LNCaP clone FGC (cell line): ENCODE measurements at regions not wholly inside any gene's neighbourhood (a gene's known extent, or its start where the extent isn't known, plus 50 kb on each side); places are given as distances from the start of the nearest gene placed in this dataset.

ENCODE experiments used
- DNase-seq: peaks from one replicate; pipeline ENCODE4 v3.0.0-alpha.2; 2011; ENCODE audit warnings: low read depth
- H3K4me3 ChIP-seq: 2 replicates; pipeline ENCODE4 v1.5.1; 2011; ENCODE audit warnings: mild to moderate bottlenecking, low read depth, low read length, control low read depth
- TF ChIP-seq, protein P1 (sequence below): IDR thresholded peaks from 2 replicates; pipeline ENCODE4 v1.5.1; 2012; ENCODE audit warnings: mild to moderate bottlenecking; ENCODE audit not compliant: control insufficient read depth, insufficient read depth; ENCODE audit errors: extremely low read depth

DNA sequence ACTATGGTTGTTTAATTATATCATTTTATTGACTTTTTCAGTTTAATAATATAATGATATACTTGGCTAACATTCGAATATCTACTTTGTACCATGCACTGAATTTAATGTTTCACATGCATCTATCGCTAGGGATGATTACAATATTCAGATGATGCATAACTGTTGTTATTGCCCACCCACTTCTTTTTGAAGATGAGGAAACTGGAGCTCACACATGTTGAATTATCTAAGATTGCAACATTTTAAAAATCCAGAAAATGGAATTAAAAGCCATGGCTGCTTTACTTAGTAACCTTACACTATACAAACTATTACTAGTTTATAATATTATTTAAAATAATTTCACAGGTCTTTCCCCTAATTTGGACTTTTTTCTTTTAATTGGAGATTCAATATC lies 171.7 kb downstream of the TLR4 start:
- DNase-seq: no peak
- TF ChIP-seq, protein P1, sequence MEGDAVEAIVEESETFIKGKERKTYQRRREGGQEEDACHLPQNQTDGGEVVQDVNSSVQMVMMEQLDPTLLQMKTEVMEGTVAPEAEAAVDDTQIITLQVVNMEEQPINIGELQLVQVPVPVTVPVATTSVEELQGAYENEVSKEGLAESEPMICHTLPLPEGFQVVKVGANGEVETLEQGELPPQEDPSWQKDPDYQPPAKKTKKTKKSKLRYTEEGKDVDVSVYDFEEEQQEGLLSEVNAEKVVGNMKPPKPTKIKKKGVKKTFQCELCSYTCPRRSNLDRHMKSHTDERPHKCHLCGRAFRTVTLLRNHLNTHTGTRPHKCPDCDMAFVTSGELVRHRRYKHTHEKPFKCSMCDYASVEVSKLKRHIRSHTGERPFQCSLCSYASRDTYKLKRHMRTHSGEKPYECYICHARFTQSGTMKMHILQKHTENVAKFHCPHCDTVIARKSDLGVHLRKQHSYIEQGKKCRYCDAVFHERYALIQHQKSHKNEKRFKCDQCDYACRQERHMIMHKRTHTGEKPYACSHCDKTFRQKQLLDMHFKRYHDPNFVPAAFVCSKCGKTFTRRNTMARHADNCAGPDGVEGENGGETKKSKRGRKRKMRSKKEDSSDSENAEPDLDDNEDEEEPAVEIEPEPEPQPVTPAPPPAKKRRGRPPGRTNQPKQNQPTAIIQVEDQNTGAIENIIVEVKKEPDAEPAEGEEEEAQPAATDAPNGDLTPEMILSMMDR: no peak
- H3K4me3 ChIP-seq: no peak overlapping the region

DNA sequence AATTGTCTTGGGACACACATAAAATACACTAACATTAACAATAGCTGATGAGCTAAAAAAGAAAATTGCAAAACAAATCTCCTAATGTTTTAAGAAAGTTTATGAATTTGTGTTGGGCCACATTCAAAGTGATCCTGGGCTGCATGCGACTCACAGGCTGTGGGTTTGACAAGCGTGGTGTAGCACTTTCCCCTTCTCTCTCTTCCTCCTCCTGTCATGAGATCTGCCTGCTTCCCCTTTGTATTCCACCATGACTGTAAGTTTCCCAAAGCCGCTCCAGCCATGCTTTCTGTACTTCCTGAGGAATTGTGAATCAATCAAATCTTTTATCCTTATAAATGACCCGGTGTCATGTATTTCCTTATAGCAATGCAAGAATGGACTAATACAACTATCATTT lies 178.0 kb downstream of the TLR4 start:
- no peak for DNase-seq
- no peak overlapping the region for H3K4me3 ChIP-seq
- TF ChIP-seq, protein P1: no peak

DNA sequence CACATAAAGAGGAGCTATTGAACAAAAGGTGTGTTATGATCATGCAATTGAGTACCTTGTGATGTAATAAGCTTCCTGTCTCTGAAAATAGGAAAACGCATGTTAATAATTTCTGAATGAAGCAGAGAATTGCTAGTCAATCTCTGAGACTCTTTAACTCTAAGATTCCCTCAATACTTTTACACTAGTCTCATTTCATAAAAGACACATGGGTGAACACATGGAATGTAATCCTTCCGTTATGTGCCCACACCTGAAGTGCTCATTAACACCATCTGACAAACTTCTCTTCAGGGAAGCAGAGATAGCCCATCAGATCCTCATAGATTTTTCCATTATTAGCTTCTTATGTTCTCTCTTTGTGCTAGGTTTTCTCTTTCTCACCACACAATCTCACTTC lies 182.4 kb downstream of the TLR4 start:
- no peak overlapping the region for H3K4me3 ChIP-seq
- DNase-seq: no peak
- TF ChIP-seq, protein P1: no peak

DNA sequence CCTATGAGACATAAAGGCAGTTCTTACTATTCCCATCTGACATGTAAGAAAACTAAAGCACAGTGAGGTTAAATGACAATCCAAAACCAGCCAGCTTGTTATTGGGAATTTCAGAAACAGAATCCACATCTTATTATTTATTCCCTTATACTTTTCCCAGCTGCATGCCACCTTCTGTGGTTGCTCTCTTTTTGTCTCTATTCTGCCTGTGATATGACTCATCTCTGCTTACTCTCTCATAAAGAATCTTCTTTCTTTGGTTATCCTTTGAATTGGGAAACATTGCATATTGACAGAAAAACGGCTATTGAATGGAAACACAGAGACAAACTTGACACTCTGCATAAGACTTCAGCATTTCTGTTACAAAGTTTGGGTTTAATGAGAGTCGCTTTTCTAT lies 183.2 kb downstream of the TLR4 start:
- no peak overlapping the region for H3K4me3 ChIP-seq
- TF ChIP-seq, protein P1: no peak
- DNase-seq: no peak

DNA sequence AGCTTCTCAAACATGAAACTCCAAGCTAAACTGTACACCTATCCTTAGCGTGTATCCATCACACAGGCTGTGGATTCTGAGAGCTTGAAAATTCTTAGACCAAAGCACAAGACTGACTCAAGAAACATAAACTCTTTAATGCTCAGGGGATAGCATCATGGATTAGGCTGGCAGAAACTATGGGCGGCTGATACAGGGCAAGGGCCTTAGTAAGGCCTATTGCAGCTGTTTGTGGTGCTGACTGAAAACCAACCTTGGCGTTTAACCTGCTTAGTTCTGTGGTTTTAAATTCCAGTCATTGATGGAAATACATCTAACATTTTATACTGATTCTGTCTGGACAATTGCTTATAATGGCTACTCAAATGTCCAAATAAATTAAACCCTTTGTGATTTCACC lies 183.7 kb downstream of the TLR4 start:
- DNase-seq: no peak
- no peak overlapping the region for H3K4me3 ChIP-seq
- TF ChIP-seq, protein P1: no peak

DNA sequence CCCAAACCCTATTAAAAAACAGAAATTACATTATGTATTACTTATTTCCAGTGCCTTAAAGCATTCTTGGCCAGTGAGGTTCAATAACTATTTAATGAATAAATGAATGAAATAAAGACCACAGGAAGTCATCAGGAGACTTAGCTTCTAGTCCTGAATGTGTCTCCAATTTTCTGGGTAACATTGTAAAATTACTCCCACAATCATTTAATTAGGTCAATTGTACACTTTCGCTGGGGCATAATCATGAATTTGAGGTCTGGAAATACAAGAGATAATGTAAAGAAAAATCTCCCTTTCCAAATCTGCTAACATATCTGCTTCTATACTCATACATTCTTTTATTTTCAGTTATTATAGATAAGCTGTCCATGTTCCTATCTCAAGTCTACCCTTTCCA lies 199.2 kb downstream of the TLR4 start:
- no peak overlapping the region for H3K4me3 ChIP-seq
- no peak for DNase-seq
- TF ChIP-seq, protein P1: no peak

DNA sequence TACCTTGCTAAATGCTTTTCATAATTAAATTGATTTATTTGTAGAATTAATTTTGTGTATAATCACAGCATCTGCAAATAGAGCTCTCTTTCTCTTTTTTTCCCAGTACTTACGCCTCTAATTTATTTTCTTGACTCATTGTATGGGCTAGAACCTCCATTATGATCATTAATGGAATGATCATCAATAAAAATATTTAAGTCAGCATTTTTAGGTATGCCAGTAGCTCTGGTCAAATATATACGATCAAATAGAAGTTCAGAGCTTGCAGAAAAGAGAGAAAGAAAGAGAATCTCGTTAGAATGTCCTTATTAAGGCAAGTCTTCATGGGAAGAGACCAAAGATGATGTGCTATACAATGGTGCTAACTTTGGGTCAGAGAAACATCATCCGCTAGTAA lies 202.6 kb downstream of the TLR4 start:
- TF ChIP-seq, protein P1: no peak
- H3K4me3 ChIP-seq: no peak overlapping the region
- no peak for DNase-seq
